ENCODE measurements at regions not wholly inside any gene's neighbourhood (a gene's known extent, or its start where the extent isn't known, plus 50 kb on each side); places are given as distances from the start of the nearest gene placed in this dataset.
"Not testable (repeated sequence)": the region's sequence is repeated elsewhere in the genome, so short reads cannot be mapped to it uniquely, and the experiment has no call there.

DNA sequence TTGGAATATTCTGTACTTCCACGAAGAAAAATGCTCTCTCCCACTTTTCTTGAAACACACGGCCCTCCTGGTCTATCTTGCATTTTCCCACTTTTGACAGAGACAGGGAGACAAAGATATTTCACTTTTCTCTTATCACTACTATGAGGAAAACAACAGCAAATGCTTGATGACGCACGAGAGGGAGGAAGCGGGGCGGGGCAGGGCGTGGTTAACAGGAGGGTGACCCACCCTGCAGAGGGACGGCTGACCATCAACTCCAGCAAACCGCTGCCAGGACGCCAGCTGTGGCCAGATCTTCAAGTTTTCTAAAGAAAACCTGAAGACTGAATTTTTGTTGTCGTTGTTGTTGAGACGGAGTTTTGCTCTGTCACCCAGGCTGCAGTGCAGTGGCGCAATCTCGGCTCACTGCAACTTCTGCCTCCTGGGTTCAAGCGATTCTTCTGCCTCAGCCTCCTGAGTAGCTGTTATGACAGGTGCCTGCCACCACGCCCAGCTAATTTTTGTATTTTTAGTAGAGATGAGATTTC is 63.8 kb downstream of the NSUN5 start:
- not testable (repeated sequence) for DNase-seq

GRCh38 chr7:73234994-73235717 is 73.5 kb downstream of the NSUN5 start:
- DNase-seq: peak; percentile 94

GRCh38 chr7:73225745-73226144 is 82.9 kb downstream of the NSUN5 start:
- not testable (repeated sequence) for DNase-seq

DNA sequence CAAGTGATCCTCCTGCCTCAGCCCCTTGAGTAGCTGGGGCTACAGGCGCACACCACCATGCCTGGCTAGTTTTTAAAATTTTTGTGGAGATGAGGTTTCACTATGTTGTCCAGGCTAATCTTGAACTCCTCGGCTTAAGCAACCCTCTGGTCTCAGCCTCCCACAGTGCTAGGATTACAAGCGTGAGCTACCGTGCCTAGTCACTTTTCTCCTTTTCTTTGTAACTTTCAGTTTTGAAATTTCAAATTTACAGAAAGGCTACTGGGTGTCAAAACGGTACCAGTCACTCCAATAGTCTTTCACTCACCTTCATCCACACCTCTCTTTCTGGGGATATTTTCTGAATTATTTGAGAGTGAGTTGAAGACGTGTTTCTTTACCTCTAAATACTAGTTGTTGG is 86.9 kb downstream of the NSUN5 start:
- DNase-seq: not testable (repeated sequence)

DNA sequence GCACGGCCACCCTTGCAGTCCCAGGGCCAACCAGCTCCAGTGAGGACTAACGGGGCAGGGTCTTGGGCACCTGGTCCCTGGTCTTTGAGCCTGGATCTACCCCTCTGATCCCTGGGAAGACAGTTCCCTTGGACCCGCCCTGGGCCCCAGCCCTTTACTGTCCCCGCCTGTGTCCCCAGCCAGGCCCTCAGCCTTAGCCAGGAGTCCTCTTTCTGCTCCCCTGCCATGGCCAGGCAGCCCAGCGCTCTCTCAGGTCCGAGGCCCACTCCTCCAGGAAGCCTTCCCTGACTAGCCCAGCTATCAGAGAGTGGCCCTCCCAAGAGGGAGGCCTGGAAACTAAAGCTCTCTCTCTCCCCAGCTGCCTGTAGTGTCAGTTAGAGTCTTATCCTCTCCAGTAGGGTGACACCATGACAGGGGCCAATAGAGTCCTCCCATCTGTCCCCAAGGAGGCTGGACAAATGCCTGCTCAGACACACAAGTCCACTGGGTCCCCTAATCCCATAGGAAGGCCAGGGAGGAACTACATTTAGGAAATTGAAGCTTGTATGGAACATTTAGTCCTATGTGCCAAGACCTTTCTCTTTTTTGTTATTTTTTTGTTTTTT is 87.8 kb downstream of the NSUN5 start:
- not testable (repeated sequence) for DNase-seq

- not testable (repeated sequence) for DNase-seq
Observed at GRCh38 chr7:73220357-73220756, 88.3 kb downstream of the NSUN5 start.

GRCh38 chr7:73218802-73219201 is 89.8 kb downstream of the NSUN5 start:
- not testable (repeated sequence) for DNase-seq

- DNase-seq: not testable (repeated sequence)
Observed at GRCh38 chr7:73216046-73216675, 92.5 kb downstream of the NSUN5 start.

GRCh38 chr7:73215232-73215631 is 93.4 kb downstream of the NSUN5 start:
- DNase-seq: not testable (repeated sequence)

DNA sequence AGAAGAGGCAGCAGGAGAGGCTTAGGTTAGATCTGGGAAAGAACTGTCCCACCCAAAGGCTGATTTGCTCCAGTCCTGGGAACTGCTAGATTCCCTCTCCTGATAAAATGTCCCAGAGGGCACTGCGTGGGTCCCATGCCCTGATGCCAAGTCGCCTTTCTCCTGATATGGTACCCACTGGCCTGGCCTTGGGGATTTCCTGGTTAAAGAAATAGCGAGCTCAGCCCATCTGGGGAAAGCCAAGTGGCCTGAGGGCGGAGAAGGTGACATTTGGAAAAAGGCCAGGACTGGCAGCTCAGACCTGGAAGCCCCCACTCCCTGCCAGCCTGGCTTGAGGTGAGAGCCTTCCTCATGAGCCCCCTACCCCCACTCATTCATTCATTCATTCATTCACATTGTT is 94.2 kb downstream of the NSUN5 start:
- DNase-seq: not testable (repeated sequence)

- DNase-seq: not testable (repeated sequence)
Observed at GRCh38 chr7:73213076-73213475, 95.5 kb downstream of the NSUN5 start.

DNA sequence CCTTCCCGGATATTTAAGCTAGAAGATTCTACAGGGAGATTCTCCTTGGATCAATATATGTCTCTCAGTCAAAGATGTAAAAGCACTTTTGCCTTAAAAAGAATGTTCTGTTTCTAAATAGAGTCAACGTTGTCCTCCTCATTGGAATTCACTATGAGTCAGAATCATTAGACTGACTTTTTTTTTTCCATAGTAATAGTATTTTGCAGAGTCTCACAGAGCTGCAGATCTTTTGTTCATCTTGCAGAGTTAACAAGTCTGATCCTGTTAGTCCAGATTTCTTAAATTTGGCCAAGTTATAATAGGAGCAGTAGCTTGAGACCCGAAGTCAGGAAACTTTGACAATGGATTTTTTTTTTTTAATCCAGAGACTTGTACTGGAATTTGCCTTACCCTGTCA is 103.0 kb downstream of the NSUN5 start:
- DNase-seq: not testable (repeated sequence)

DNA sequence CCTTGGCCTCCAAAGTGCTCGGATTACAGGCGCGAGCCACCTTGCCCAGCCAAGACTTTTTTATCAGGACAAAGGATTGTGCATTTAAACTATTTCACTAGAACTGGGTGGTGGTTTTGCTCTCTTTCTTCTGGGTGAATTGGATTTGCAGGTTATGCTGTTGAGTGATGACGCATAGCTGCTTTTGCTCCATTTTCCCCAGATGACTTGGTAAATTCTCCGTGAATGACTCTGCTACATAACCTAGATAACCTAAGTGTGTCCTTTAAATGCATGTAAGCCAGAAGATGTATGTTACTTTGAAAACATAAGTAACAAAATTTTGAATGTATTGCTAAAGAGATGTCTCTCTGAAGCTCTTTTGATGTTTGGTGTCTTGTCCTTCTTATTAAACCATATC is 103.7 kb downstream of the NSUN5 start:
- DNase-seq: not testable (repeated sequence)

DNA sequence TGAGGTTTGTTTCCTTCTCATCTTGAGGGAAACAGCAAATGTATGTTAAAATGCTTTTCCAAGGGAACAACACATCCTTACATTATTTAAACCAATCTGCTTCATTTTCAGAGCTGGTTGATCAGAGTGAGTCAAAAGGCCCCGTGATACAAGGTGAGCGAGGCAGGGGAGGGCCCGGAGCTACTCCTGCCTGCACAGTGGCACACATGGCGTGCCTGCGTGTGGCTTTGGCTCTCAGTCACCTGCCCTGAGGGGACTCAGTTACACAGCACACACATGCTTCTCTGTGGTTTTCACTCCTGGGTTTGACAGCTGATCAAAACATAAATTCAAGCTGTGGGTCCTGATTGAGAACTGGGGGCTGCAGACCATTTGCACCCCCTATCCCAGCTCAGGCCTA is 105.3 kb downstream of the NSUN5 start:
- not testable (repeated sequence) for DNase-seq

GRCh38 chr7:73201264-73201663 is 107.4 kb downstream of the NSUN5 start:
- DNase-seq: not testable (repeated sequence)

DNA sequence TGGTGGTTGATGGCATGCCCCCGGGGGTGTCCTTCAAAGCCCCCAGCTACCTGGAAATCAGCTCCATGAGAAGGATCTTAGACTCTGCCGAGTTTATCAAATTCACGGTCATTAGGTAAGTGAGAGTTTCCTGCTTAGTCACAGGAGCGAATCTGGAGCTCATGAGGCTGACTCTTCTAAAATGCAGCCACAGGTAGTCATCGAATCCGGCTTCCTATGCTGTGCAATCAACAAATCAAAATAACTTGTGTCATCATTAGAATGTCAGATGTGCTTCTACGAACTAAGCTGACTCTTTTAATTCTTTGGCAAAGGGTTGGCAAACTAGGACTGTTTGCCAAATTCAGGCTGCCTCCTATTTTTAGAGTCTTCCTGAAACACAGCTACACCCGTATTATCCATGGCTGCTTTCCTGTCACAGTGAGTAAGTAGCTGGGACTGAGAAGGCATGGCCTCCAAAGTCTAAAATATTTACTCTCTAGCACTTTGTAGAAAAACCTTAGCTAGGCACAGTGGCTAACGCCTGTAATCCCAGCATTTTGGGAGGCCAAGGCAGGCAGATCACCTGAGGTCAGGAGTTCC is 108.0 kb downstream of the NSUN5 start:
- not testable (repeated sequence) for DNase-seq

- not testable (repeated sequence) for DNase-seq
Observed at GRCh38 chr7:73193991-73194390, 108.2 kb upstream of the SPDYE9 start.

DNA sequence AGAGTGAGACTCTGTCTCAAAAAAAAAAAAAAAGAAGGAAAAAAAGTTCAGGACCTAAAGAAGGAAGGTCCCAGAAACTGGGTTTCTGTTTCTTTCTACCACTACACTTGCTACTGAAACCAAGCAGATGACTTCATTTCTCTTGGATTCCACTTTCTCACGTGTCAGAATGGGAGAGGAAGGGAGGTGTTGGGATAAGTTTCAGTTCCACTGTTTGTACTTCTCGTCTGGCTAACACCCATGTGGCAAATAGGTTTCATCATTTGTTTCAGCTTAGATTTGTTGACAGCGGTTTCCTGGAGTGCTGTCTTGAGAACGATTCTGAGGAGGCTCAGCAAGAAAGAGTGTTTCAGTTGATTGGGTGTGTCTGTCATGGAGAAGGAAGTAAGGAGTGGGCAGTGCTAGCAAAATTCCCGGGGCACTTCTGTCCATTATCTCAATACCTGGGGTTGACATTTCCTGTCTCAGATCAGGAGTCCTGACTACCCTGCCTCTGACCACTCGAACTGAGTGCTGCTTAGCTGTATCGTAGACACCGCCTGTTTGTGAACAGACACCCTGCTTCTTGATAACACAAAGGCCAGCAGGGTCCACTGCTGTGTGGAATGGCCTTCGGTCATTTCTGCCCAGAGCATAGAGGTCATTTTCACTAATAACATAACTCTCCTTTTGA is 104.8 kb upstream of the SPDYE9 start:
- DNase-seq: not testable (repeated sequence)

- not testable (repeated sequence) for DNase-seq
Observed at GRCh38 chr7:73188287-73188686, 102.4 kb upstream of the SPDYE9 start.

DNA sequence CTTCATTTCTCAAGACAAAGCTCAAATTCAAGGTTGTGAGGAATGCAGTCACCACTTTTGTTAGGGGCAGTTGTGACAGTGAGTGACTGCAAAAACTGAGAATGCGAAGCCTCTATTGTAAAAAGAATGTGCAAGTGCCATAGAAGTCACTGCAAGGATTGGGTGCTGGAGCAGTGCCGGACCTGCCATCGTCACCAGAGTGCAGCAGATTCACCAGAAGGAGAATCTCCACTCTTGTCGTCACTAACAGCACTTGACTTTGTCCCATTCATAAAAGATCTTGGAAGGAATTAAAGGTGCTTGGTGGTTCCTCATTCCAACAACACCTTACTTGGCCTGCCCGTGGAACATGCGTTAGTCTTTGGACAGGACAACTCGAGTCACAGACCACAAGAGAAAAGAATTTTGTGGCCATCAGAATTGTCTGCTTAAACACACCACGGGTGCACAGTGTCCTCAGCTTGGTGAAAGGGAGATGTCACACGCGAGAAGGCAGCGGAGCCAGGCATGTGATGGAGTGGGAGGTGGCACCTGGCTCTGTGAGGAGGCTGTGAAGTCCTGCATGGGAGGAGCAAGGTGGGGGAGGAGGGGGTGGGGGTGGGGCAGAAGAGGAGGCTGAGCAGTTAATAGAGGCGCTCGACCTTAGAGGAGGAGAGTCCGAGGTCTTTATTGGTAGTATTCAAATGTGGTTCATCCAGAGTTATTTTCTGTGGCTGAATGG is 100.9 kb upstream of the SPDYE9 start:
- not testable (repeated sequence) for DNase-seq

DNA sequence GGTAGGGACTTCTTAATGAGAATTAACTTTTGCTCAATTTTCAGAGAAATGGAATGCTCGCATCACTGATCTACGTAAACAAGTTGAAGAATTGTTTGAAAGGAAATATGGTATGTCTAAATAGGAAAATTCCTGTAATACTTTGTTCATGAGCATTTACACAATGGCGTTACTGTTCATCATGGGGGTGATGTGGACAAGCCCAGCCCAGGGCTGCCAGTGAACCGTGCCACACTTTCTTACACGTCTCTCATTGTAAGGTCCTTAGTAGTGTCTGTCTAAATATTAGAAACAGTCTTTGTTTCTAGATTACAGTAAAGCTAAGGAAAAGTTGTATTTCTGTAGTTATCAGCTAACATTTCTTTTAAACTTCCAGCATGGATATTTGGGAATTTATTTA is 91.0 kb upstream of the SPDYE9 start:
- DNase-seq: not testable (repeated sequence)

DNA sequence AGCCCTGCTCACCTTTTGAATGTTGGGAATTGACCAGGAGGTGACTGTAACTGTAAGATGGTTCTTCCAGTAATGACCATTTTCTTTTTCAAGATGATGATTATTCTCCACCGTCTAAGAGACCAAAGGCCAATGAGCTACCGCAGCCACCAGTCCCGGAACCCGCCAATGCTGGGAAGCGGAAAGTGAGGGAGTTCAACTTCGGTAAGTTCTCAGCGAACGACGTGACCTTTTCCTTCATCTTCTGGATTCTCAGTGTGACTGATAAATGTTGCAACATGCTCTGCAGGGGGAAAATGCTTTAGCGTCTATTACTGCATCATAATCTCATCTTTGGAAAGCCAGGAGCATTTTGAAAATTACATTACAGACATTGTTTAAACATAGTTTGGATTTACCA is 89.5 kb upstream of the SPDYE9 start:
- not testable (repeated sequence) for DNase-seq

Data from central memory CD4-positive, alpha-beta T cell (primary cell).